ENCODE measurements at regions not wholly inside any gene's neighbourhood (a gene's known extent, or its start where the extent isn't known, plus 50 kb on each side); places are given as distances from the start of the nearest gene placed in this dataset.

- DNase-seq (ENCODE audit: low spot score): no peak
These were observed 82.7 kb downstream of the THAP12 start for GRCh38 chr11:76298255-76298654.

- DNase-seq (ENCODE audit: low spot score): no peak
These were observed 84.0 kb downstream of the THAP12 start for GRCh38 chr11:76296731-76297542.

GRCh38 chr11:76293189-76293631 lies 86.9 kb upstream of the WNT11 start:
- DNase-seq (ENCODE audit: low spot score): no peak

- no peak for DNase-seq (ENCODE audit: low spot score)
These were observed 86.4 kb upstream of the WNT11 start for GRCh38 chr11:76292583-76293188.

- DNase-seq (ENCODE audit: low spot score): no peak
These were observed 85.5 kb upstream of the WNT11 start for GRCh38 chr11:76291576-76292526.

GRCh38 chr11:76288166-76288980 lies 82.1 kb upstream of the WNT11 start:
- DNase-seq (ENCODE audit: low spot score): no peak

GRCh38 chr11:76287227-76287626 lies 80.9 kb upstream of the WNT11 start:
- DNase-seq (ENCODE audit: low spot score): no peak

GRCh38 chr11:76285397-76286104 lies 79.2 kb upstream of the WNT11 start:
- no peak for DNase-seq (ENCODE audit: low spot score)

GRCh38 chr11:76284161-76284560 lies 77.9 kb upstream of the WNT11 start:
- DNase-seq (ENCODE audit: low spot score): no peak

- DNase-seq (ENCODE audit: low spot score): no peak
These were observed 76.7 kb upstream of the WNT11 start for GRCh38 chr11:76282811-76283595.

GRCh38 chr11:76282172-76282571 lies 75.9 kb upstream of the WNT11 start:
- no peak for DNase-seq (ENCODE audit: low spot score)

GRCh38 chr11:76281558-76281906 lies 75.2 kb upstream of the WNT11 start:
- no peak for DNase-seq (ENCODE audit: low spot score)

- no peak for DNase-seq (ENCODE audit: low spot score)
These were observed 74.7 kb upstream of the WNT11 start for GRCh38 chr11:76280882-76281557.

- no peak for DNase-seq (ENCODE audit: low spot score)
These were observed 74.0 kb upstream of the WNT11 start for GRCh38 chr11:76280151-76280881.

- no peak for DNase-seq (ENCODE audit: low spot score)
These were observed 73.3 kb upstream of the WNT11 start for GRCh38 chr11:76279646-76280045.

- no peak for DNase-seq (ENCODE audit: low spot score)
These were observed 72.7 kb upstream of the WNT11 start for GRCh38 chr11:76279038-76279437.

- no peak for DNase-seq (ENCODE audit: low spot score)
These were observed 72.2 kb upstream of the WNT11 start for GRCh38 chr11:76278526-76278925.

- no peak for DNase-seq (ENCODE audit: low spot score)
These were observed 71.2 kb upstream of the WNT11 start for GRCh38 chr11:76277298-76278175.

Measured in putamen (tissue), 1 donor.